DOHH2 (cell line): ENCODE measurements at regions not wholly inside any gene's neighbourhood (a gene's known extent, or its start where the extent isn't known, plus 50 kb on each side); places are given as distances from the start of the nearest gene placed in this dataset.

ENCODE experiments used
- H3F3A ChIP-seq: fragments of 200-600 bp; sonication (generic), shearing (Covaris generic); 2 replicates; pipeline ENCODE4 v1.6.0; 2016; ENCODE audit warnings: antibody characterized with exemption, mild to moderate bottlenecking; ENCODE audit not compliant: control insufficient read depth, insufficient read depth
- H3K27ac ChIP-seq: fragments of 200-600 bp; sonication (generic); 2 replicates; pipeline ENCODE4 v1.5.1; 2014; ENCODE audit warnings: low read depth, mild to moderate bottlenecking, low read length, moderate library complexity
- H3K27me3 ChIP-seq: fragments of 200-600 bp; sonication (generic); 2 replicates; pipeline ENCODE4 v1.6.1; 2014; ENCODE audit warnings: mild to moderate bottlenecking, low read length, mixed read lengths; ENCODE audit not compliant: control insufficient read depth
- H3K36me3 ChIP-seq: fragments of 200-600 bp; sonication (generic); 2 replicates; pipeline ENCODE4 v1.6.1; 2014; ENCODE audit warnings: mild to moderate bottlenecking, low read length, moderate library complexity, mixed read lengths; ENCODE audit not compliant: control insufficient read depth
- H3K4me1 ChIP-seq: fragments of 200-600 bp; sonication (generic); 2 replicates; pipeline ENCODE4 v1.6.1; 2014; ENCODE audit warnings: mild to moderate bottlenecking, low read length, mixed read lengths; ENCODE audit not compliant: control insufficient read depth
- H3K4me2 ChIP-seq: fragments of 200-600 bp; sonication (generic); 2 replicates; pipeline ENCODE4 v1.6.0; 2014; ENCODE audit warnings: mild to moderate bottlenecking, low read length, moderate library complexity
- H3K4me3 ChIP-seq: fragments of 200-600 bp; sonication (generic); 2 replicates; pipeline ENCODE4 v1.5.1; 2014; ENCODE audit warnings: mild to moderate bottlenecking, low read length, mixed read lengths
- H3K79me2 ChIP-seq: fragments of 200-600 bp; sonication (generic); 2 replicates; pipeline ENCODE4 v1.6.1; 2014; ENCODE audit warnings: mild to moderate bottlenecking, low read length, mixed read lengths; ENCODE audit not compliant: control insufficient read depth
- H3K9me2 ChIP-seq: fragments of 200-600 bp; sonication (generic); replicated peaks from 2 replicates; pipeline ENCODE4 v1.6.1; 2014; ENCODE audit warnings: mild to moderate bottlenecking, low read length, mixed read lengths; ENCODE audit not compliant: control insufficient read depth
- H3K9me3 ChIP-seq: fragments of 200-600 bp; sonication (generic); 2 replicates; pipeline ENCODE4 v1.6.1; 2014; ENCODE audit warnings: antibody characterized with exemption, low read length, mixed read lengths; ENCODE audit not compliant: control insufficient read depth, insufficient read depth
- H4K20me1 ChIP-seq: fragments of 200-600 bp; sonication (generic); 2 replicates; pipeline ENCODE4 v1.6.0; 2014; ENCODE audit warnings: low read depth, mild to moderate bottlenecking, antibody characterized with exemption, low read length, moderate library complexity; ENCODE audit not compliant: control insufficient read depth, insufficient read depth
- EZH2phosphoT487 ChIP-seq: fragments of 200-600 bp; sonication (generic); IDR thresholded peaks from 2 replicates; pipeline ENCODE4 v1.6.1; 2017; ENCODE audit warnings: borderline replicate concordance, mild to moderate bottlenecking, antibody characterized with exemption, low read length, moderate library complexity, mixed read lengths
- TF ChIP-seq, protein P1 (sequence below): fragments of 200-600 bp; sonication (generic); IDR thresholded peaks from one replicate; pipeline ENCODE4 v1.5.1; 2014; ENCODE audit warnings: antibody characterized with exemption, mild to moderate bottlenecking, low read depth, low read length; ENCODE audit not compliant: poor library complexity, severe bottlenecking

DNA sequence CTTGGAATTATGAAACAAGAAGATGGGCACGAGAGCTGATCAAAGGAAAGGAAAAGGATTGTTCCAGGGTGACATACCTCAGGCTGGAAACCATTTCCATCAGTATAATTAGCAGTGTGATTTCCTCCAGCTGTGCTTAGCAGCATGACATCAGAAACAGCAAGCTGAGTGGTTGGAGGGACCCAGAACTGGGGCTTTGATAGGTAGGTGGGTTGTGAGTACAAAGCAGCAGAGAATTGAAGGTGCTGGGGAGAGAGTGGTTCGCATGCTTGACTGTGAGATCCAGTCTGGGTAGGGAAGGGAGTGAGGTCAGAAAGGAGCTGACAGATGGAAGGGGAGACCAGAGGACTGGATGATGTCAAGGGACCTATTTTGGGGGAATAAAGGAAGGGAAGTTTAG, 90.4 kb downstream of the CD164 start:
- H3K9me2 ChIP-seq: no peaks in the 10 kb centered on the region
- H3F3A ChIP-seq: no peaks in the 10 kb centered on the region
- H3K27me3 ChIP-seq: peaks cover 4% of the 10 kb centered on the region
- no peak for TF ChIP-seq EZH2phosphoT487
- TF ChIP-seq, protein P1, sequence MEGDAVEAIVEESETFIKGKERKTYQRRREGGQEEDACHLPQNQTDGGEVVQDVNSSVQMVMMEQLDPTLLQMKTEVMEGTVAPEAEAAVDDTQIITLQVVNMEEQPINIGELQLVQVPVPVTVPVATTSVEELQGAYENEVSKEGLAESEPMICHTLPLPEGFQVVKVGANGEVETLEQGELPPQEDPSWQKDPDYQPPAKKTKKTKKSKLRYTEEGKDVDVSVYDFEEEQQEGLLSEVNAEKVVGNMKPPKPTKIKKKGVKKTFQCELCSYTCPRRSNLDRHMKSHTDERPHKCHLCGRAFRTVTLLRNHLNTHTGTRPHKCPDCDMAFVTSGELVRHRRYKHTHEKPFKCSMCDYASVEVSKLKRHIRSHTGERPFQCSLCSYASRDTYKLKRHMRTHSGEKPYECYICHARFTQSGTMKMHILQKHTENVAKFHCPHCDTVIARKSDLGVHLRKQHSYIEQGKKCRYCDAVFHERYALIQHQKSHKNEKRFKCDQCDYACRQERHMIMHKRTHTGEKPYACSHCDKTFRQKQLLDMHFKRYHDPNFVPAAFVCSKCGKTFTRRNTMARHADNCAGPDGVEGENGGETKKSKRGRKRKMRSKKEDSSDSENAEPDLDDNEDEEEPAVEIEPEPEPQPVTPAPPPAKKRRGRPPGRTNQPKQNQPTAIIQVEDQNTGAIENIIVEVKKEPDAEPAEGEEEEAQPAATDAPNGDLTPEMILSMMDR: no peak
- H3K4me2 ChIP-seq: no peak overlapping the region
- no peaks in the 10 kb centered on the region for H3K79me2 ChIP-seq
- 0 out of 2 replicates have a peak, but pooled peaks cover 2% of the 10 kb centered on the region for H3K4me1 ChIP-seq
- no peak overlapping the region for H3K4me3 ChIP-seq
- no peaks in the 10 kb centered on the region for H4K20me1 ChIP-seq
- H3K9me3 ChIP-seq: no peaks in the 10 kb centered on the region
- H3K27ac ChIP-seq: no peak overlapping the region
- no peaks in the 10 kb centered on the region for H3K36me3 ChIP-seq

DNA sequence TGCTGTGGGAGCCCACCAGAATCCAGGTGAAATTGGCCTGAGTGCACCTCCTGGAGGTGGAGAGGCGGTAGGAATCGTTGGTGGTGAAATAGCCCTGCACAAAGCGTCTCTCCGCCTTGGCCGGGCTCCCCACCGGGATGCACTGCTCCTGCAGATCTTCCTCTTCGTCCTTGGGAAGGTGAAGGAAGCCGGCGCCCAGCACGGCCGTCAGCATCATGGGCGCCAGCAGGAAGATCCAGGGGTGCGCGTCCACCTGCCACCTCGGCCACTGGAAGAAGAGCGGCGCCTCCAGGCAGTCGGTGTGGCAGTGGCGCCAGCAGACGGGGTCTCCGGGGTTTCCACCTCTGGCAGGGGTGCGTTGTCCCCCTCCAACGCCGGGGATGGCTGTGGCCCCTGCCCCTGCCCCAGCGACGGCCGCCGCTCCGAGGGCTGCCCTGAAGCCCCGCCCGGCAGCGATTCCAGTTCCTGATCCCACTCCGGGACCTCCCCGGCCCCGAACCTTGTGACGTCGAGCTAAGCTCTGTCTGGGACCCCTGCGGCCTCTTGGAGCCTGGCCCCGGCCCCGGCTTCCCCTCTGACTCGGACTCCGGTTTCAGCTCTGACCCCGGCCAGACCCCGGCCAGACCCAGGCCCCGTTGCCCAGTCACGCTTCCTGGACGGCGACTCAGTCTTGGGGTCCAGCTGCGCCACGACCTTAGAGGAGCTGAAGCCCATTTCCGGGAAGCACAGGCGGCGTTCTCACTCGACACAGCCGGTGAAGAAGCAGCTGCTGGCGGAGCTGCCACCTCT, 91.9 kb downstream of the CD164 start:
- Histone ChIP-seq H3K4me2 (no peak overlapping the region), H3K27me3 (peaks cover 19% of the 10 kb centered on the region), H4K20me1 (no peaks in the 10 kb centered on the region), H3K27ac (no peak overlapping the region), H3K9me3 (no peaks in the 10 kb centered on the region), H3K9me2 (no peaks in the 10 kb centered on the region), H3F3A (no peaks in the 10 kb centered on the region), H3K36me3 (no peaks in the 10 kb centered on the region), H3K79me2 (no peaks in the 10 kb centered on the region), H3K4me1 (0 out of 2 replicates have a peak, but pooled peaks cover 2% of the 10 kb centered on the region), H3K4me3 (no peak overlapping the region)
- TF ChIP-seq EZH2phosphoT487: no peak
- TF ChIP-seq, protein P1: no peak

DNA sequence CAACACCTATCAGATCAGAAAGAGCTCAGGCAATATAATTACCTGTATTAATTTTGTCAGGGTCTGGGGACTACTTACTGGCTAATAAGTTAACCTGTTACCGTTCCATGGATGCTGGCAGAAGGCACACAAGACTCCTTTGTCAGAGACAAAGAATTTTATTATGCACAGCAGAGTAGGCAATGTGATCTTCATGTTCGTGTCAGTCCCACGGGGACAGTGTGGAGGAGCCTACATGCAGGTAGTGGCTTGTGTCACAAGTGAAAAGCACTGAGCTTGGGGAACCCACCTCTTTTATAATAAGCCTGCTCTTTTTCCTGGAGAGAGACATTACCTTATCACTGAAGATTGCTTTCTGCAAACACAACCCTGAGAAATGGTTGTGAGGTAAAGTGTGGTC, 96.9 kb downstream of the CD164 start:
- H3K9me2 ChIP-seq: no peaks in the 10 kb centered on the region
- H3K9me3 ChIP-seq: no peaks in the 10 kb centered on the region
- no peaks in the 10 kb centered on the region for H3K36me3 ChIP-seq
- H3K4me1 ChIP-seq: no peaks in the 10 kb centered on the region
- no peak overlapping the region for H3K4me2 ChIP-seq
- H3F3A ChIP-seq: no peaks in the 10 kb centered on the region
- peaks cover 26% of the 10 kb centered on the region for H3K27me3 ChIP-seq
- TF ChIP-seq, protein P1: no peak
- no peak for TF ChIP-seq EZH2phosphoT487
- H3K79me2 ChIP-seq: no peaks in the 10 kb centered on the region
- H4K20me1 ChIP-seq: no peaks in the 10 kb centered on the region
- H3K27ac ChIP-seq: no peak overlapping the region
- H3K4me3 ChIP-seq: no peak overlapping the region
